HepG2 (cell line): ENCODE measurements at regions not wholly inside any gene's neighbourhood (a gene's known extent, or its start where the extent isn't known, plus 50 kb on each side); places are given as distances from the start of the nearest gene placed in this dataset.

Experiments used
- ATAC-seq: fragments of 200-7000 bp; cut with Tn5 transposase; 3 replicates; pipeline ENCODE4 v1.9.1; 2020; ENCODE audit warnings: mild to moderate bottlenecking, moderate library complexity
- BruUV-seq: library from RNA; stranded (reverse); fragments of 400-500 nt; replicated peaks from 2 replicates; lab custom pipeline; 2021; lab: Mats Ljungman, UMichigan
- CTCF ChIA-PET: fragments of 300-600 bp; formaldehyde crosslinking; extraction: SDS; loops from one replicate; lab custom pipeline; 2021; ENCODE audit warnings: low total read pairs, inconsistent platforms, low intra/inter-chr PET ratio; lab: Yijun Ruan, JAX
- POLR2A ChIA-PET: fragments of 350-600 bp; sonication (Branson Sonifier 250); formaldehyde crosslinking; loops from one replicate; lab custom pipeline; 2020; ENCODE audit warnings: antibody characterized with exemption, inconsistent platforms; lab: Yijun Ruan, JAX
- DNase-seq: peaks from one replicate; pipeline ENCODE4 v3.0.0-alpha.2; 2015; ENCODE audit warnings: low spot score
- FAIRE-seq: peaks from 3 replicates; lab custom pipeline; 2011; peaks lifted over from hg19 to GRCh38; lab: Jason Lieb, UNC
- H2AFZ ChIP-seq: one replicate; pipeline ENCODE4 v1.6.1; 2011; ENCODE audit warnings: low read length, inconsistent platforms
- H3K27ac ChIP-seq: fragments of 300-600 bp; 3 replicates; pipeline ENCODE4 v1.8.0; 2011; ENCODE audit warnings: mixed run types, mild to moderate bottlenecking, mixed read lengths, low read length, inconsistent platforms; ENCODE audit not compliant: insufficient read depth; ENCODE audit errors: extremely low read length
- H3K27me3 ChIP-seq, 2 experiments: fragments of 200-600 bp in 1 of 2; 2 replicates in 1 of 2; 3 replicates in 1 of 2; pipeline versions ENCODE4 v1.6.0 to v1.8.0; 2011; ENCODE audit warnings: low read length in 2 of 2, mild to moderate bottlenecking in 2 of 2, moderate library complexity in 2 of 2, inconsistent platforms in 1 of 2; ENCODE audit not compliant: insufficient read depth in 2 of 2, control insufficient read depth in 1 of 2
- H3K36me3 ChIP-seq, 2 experiments: fragments of 200-600 bp in 1 of 2; replicated peaks in 1 of 2; 2 replicates in 1 of 2; 3 replicates in 1 of 2; pipeline versions ENCODE4 v1.5.1 to v1.8.0; 2011; ENCODE audit warnings: low read length in 2 of 2, inconsistent platforms in 1 of 2; ENCODE audit not compliant: insufficient read depth in 2 of 2, control insufficient read depth in 1 of 2
- H3K4me1 ChIP-seq: 2 replicates; pipeline ENCODE4 v1.5.1; 2012; ENCODE audit warnings: low read length, inconsistent platforms; ENCODE audit not compliant: insufficient read depth
- H3K4me2 ChIP-seq: 2 replicates; pipeline ENCODE4 v1.6.0; 2011; ENCODE audit warnings: low read depth, low read length, inconsistent platforms
- H3K4me3 ChIP-seq, 3 experiments: fragments of 200-600 bp in 1 of 3; sonication (generic), shearing (Covaris generic) in 1 of 3; replicated peaks in 1 of 3; 2 replicates each; pipeline ENCODE4 v1.5.1; 2011 to 2016; ENCODE audit warnings: low read length in 3 of 3, inconsistent platforms in 2 of 3, low read depth in 2 of 3, mild to moderate bottlenecking in 2 of 3, control low read depth in 1 of 3, mixed read lengths in 1 of 3; ENCODE audit not compliant: insufficient read depth in 1 of 3
- H3K79me2 ChIP-seq: one replicate; pipeline ENCODE4 v1.6.1; 2011; ENCODE audit warnings: low read length, inconsistent platforms; ENCODE audit not compliant: insufficient read depth
- H3K9ac ChIP-seq: 2 replicates; pipeline ENCODE4 v1.6.0; 2011; ENCODE audit warnings: mild to moderate bottlenecking, low read depth, low read length, inconsistent platforms; ENCODE audit not compliant: insufficient read depth
- H3K9me3 ChIP-seq: 2 replicates; pipeline ENCODE4 v1.5.1; 2012; ENCODE audit warnings: mild to moderate bottlenecking, low read length
- H4K20me1 ChIP-seq: 2 replicates; pipeline ENCODE4 v1.6.0; 2011; ENCODE audit warnings: inconsistent platforms, mild to moderate bottlenecking, low read length, moderate library complexity; ENCODE audit not compliant: insufficient read depth
- CEBPG ChIP-seq: IDR thresholded peaks from 2 replicates; pipeline ENCODE4 v1.6.1; 2016
- ISX ChIP-seq: sonication (generic); formaldehyde crosslinking; conservative IDR thresholded peaks from 2 replicates; pipeline ENCODE4 v1.5.0; 2020; ENCODE audit warnings: missing genetic modification reagents
- KAT8 ChIP-seq: IDR thresholded peaks from 2 replicates; pipeline ENCODE4 v1.6.1; 2016; ENCODE audit warnings: missing genetic modification reagents, missing compliant biosample characterization
- PHF8 ChIP-seq: sonication (generic); formaldehyde crosslinking; IDR thresholded peaks from 2 replicates; pipeline ENCODE4 v1.5.0; 2020; ENCODE audit warnings: missing genetic modification reagents
- RBAK ChIP-seq: sonication (generic); formaldehyde crosslinking; IDR thresholded peaks from 2 replicates; pipeline ENCODE4 v1.5.1; 2020; ENCODE audit warnings: mild to moderate bottlenecking, missing genetic modification reagents
- SNAPC2 ChIP-seq: sonication (generic); formaldehyde crosslinking; IDR thresholded peaks from 2 replicates; pipeline ENCODE4 v1.8.1; 2022; ENCODE audit warnings: mild to moderate bottlenecking, missing genetic modification reagents
- THAP11 ChIP-seq: IDR thresholded peaks from 2 replicates; pipeline ENCODE4 v1.6.1; 2016; ENCODE audit warnings: missing biosample characterization, missing genetic modification reagents
- YEATS2 ChIP-seq: sonication (generic); formaldehyde crosslinking; IDR thresholded peaks from 2 replicates; pipeline ENCODE4 v1.4.0; 2020; ENCODE audit warnings: missing genetic modification reagents, borderline replicate concordance
- ZNF12 ChIP-seq: sonication (generic); formaldehyde crosslinking; IDR thresholded peaks from 2 replicates; pipeline ENCODE4 v1.5.0; 2020; ENCODE audit warnings: missing genetic modification reagents
- WGBS: methylation state at CpG from one replicate; pipeline ENCODE4 v1.1.6; 2017; ENCODE audit warnings: low lambda C conversion rate; 5-methylcytosine and 5-hydroxymethylcytosine counted together
- in situ Hi-C: cut with HindIII; loops from 2 replicates; pipeline ENCODE4 v1.10.0; 2017; ENCODE audit warnings: low pct_unique_long_range_greater_than_20kb; ENCODE audit not compliant: extremely low pct_ligation_motif_present
- intact Hi-C: fragments of 100-400 bp; cut with micrococcal nuclease; formaldehyde crosslinking; loops from one replicate; pipeline ENCODE4 v1.10.0; 2022; ENCODE audit not compliant: unreplicated experiment
- TF ChIP-seq, protein P1 (sequence below): sonication (generic); formaldehyde crosslinking; IDR thresholded peaks from 2 replicates; pipeline ENCODE4 v1.4.0; 2020; ENCODE audit warnings: mild to moderate bottlenecking, missing genetic modification reagents
- TF ChIP-seq, protein P2 (sequence below): sonication (generic); formaldehyde crosslinking; IDR thresholded peaks from 2 replicates; pipeline ENCODE4 v1.4.0; 2020; ENCODE audit warnings: missing genetic modification reagents, borderline replicate concordance
- TF ChIP-seq, protein P3 (sequence below): sonication (generic); formaldehyde crosslinking; IDR thresholded peaks from 2 replicates; pipeline ENCODE4 v1.5.0; 2020; ENCODE audit warnings: mild to moderate bottlenecking, missing genetic modification reagents, moderate library complexity
- TF ChIP-seq, protein P4 (sequence below): sonication (generic); formaldehyde crosslinking; IDR thresholded peaks from 2 replicates; pipeline ENCODE4 v1.4.0; 2020; ENCODE audit warnings: mild to moderate bottlenecking, missing genetic modification reagents, borderline replicate concordance

DNA sequence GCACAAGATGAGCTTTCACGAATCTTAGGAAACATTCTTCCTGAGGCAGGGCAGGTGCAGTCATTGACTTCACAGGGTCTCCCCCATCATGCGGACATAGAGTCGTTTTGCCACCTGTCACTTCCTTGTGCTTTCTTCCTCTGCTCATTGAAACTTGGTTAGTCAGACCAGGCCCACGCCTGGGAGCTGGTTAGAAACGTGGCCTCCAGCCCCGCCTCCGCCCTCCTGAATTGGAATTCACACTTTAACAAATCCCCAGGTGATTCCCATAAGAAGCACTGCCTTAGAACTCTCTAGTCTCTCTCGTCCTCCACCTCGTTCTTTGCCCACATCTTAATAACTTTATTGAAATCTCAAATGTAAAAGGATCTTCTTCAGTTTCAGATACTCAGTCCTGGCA, 265.5 kb upstream of the FZD8 start:
- H3K27me3 ChIP-seq = no peaks in the 10 kb centered on the region; a peak in 1 of 5 replicates
- 29% methylated on average over 9 of the region's 9 CpGs for WGBS

DNA sequence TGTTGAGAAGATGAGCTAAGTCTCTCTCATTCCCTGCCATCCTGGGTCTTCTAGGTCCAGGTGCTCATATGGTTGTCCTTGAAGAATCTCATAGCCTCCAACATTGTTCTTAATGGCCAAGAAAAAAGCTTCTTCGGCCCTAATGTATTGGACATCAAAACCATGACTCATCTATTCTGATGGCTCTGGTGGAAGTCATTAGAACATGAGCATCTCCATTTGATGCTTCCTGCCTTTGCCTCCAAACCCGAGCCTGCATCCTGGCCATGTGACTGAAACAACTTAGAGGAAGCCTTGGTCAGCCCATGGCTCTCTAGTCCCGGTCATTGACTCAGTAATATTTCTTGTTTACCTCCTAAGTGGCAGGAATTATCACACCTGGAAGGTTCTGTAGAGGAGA, 264.1 kb upstream of the FZD8 start:
- in situ Hi-C loops = no loop called here
- Histone ChIP-seq H3K4me3 (no peak overlapping the region), H3K27ac (no peak overlapping the region), H3K4me1 (no peaks in the 10 kb centered on the region), H3K9ac (no peak overlapping the region), H3K9me3 (no peaks in the 10 kb centered on the region), H3K4me2 (no peak overlapping the region), H3K36me3 (no peaks in the 10 kb centered on the region), H2AFZ (no peak overlapping the region), H3K79me2 (no peaks in the 10 kb centered on the region), H4K20me1 (no peaks in the 10 kb centered on the region), H3K27me3 (no peaks in the 10 kb centered on the region; a peak in 1 of 5 replicates)
- DNase-seq (no peak), FAIRE-seq (no peak), ATAC-seq (no peak)
- ChIA-PET POLR2A (no interaction called here), CTCF (no interaction called here)
- 0% methylated on average over 3 of the region's 3 CpGs for WGBS
- intact Hi-C loops = no loop called here
- BruUV-seq = no TSS peak
- no peak for TF ChIP-seq CEBPG (CRISPR knock-in tag)
- no peak for TF ChIP-seq SNAPC2
- TF ChIP-seq THAP11 = no peak
- TF ChIP-seq ISX = no peak
- TF ChIP-seq, protein P1, sequence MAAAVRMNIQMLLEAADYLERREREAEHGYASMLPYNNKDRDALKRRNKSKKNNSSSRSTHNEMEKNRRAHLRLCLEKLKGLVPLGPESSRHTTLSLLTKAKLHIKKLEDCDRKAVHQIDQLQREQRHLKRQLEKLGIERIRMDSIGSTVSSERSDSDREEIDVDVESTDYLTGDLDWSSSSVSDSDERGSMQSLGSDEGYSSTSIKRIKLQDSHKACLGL (CRISPR knock-in tag) = no peak
- TF ChIP-seq ZNF12 (CRISPR knock-in tag) = no peak
- TF ChIP-seq YEATS2 (CRISPR knock-in tag) = no peak
- TF ChIP-seq, protein P2, sequence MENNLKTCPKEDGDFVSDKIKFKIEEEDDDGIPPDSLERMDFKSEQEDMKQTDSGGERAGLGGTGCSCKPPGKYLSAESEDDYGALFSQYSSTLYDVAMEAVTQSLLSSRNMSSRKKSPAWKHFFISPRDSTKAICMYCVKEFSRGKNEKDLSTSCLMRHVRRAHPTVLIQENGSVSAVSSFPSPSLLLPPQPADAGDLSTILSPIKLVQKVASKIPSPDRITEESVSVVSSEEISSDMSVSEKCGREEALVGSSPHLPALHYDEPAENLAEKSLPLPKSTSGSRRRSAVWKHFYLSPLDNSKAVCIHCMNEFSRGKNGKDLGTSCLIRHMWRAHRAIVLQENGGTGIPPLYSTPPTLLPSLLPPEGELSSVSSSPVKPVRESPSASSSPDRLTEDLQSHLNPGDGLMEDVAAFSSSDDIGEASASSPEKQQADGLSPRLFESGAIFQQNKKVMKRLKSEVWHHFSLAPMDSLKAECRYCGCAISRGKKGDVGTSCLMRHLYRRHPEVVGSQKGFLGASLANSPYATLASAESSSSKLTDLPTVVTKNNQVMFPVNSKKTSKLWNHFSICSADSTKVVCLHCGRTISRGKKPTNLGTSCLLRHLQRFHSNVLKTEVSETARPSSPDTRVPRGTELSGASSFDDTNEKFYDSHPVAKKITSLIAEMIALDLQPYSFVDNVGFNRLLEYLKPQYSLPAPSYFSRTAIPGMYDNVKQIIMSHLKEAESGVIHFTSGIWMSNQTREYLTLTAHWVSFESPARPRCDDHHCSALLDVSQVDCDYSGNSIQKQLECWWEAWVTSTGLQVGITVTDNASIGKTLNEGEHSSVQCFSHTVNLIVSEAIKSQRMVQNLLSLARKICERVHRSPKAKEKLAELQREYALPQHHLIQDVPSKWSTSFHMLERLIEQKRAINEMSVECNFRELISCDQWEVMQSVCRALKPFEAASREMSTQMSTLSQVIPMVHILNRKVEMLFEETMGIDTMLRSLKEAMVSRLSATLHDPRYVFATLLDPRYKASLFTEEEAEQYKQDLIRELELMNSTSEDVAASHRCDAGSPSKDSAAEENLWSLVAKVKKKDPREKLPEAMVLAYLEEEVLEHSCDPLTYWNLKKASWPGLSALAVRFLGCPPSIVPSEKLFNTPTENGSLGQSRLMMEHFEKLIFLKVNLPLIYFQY (CRISPR knock-in tag) = no peak
- TF ChIP-seq, protein P3, sequence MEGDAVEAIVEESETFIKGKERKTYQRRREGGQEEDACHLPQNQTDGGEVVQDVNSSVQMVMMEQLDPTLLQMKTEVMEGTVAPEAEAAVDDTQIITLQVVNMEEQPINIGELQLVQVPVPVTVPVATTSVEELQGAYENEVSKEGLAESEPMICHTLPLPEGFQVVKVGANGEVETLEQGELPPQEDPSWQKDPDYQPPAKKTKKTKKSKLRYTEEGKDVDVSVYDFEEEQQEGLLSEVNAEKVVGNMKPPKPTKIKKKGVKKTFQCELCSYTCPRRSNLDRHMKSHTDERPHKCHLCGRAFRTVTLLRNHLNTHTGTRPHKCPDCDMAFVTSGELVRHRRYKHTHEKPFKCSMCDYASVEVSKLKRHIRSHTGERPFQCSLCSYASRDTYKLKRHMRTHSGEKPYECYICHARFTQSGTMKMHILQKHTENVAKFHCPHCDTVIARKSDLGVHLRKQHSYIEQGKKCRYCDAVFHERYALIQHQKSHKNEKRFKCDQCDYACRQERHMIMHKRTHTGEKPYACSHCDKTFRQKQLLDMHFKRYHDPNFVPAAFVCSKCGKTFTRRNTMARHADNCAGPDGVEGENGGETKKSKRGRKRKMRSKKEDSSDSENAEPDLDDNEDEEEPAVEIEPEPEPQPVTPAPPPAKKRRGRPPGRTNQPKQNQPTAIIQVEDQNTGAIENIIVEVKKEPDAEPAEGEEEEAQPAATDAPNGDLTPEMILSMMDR = no peak

More for the DNA sequence above, 265.5 kb upstream of the FZD8 start:
- ChIA-PET POLR2A (no interaction called here), CTCF (no interaction called here)
- FAIRE-seq (no peak), DNase-seq (no peak), ATAC-seq (no peak)
- no peak overlapping the region for H2AFZ ChIP-seq
- intact Hi-C loops = no loop called here
- H3K9me3 ChIP-seq = no peaks in the 10 kb centered on the region
- H4K20me1 ChIP-seq = no peaks in the 10 kb centered on the region
- H3K4me2 ChIP-seq = no peak overlapping the region
- no peak overlapping the region for H3K9ac ChIP-seq
- no TSS peak for BruUV-seq
- no peak overlapping the region for H3K27ac ChIP-seq
- H3K79me2 ChIP-seq = no peaks in the 10 kb centered on the region
- TF ChIP-seq KAT8 = no peak
- no peak for TF ChIP-seq PHF8
- TF ChIP-seq, protein P4, sequence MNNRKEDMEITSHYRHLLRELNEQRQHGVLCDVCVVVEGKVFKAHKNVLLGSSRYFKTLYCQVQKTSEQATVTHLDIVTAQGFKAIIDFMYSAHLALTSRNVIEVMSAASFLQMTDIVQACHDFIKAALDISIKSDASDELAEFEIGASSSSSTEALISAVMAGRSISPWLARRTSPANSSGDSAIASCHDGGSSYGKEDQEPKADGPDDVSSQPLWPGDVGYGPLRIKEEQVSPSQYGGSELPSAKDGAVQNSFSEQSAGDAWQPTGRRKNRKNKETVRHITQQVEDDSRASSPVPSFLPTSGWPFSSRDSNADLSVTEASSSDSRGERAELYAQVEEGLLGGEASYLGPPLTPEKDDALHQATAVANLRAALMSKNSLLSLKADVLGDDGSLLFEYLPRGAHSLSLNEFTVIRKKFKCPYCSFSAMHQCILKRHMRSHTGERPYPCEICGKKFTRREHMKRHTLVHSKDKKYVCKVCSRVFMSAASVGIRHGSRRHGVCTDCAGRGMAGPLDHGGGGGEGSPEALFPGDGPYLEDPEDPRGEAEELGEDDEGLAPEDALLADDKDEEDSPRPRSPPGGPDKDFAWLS (CRISPR knock-in tag) = no peak
- no peak for TF ChIP-seq RBAK (CRISPR knock-in tag)
- H3K4me3 ChIP-seq = no peak overlapping the region
- in situ Hi-C loops = no loop called here
- no peaks in the 10 kb centered on the region for H3K36me3 ChIP-seq
- no peaks in the 10 kb centered on the region for H3K4me1 ChIP-seq
